Testis (tissue), 2 donors: ENCODE measurements at regions not wholly inside any gene's neighbourhood (a gene's known extent, or its start where the extent isn't known, plus 50 kb on each side); places are given as distances from the start of the nearest gene placed in this dataset.

Experiments
- POLR2A ChIP-seq: fragments of 450-650 bp; IDR thresholded peaks from one replicate; pipeline ENCODE4 v1.6.1; 2017; ENCODE audit warnings: antibody characterized with exemption, mild to moderate bottlenecking, moderate library complexity
- TF ChIP-seq, protein P1 (sequence below), 3 experiments: fragments of 450-650 bp in 2 of 3; fragments of 200-600 bp in 1 of 3; sonication (generic) in 1 of 3; IDR thresholded peaks; one replicate each; pipeline ENCODE4 v1.5.1; 2016 to 2019; ENCODE audit warnings: antibody characterized with exemption in 3 of 3, mild to moderate bottlenecking in 2 of 3, moderate library complexity in 1 of 3

DNA sequence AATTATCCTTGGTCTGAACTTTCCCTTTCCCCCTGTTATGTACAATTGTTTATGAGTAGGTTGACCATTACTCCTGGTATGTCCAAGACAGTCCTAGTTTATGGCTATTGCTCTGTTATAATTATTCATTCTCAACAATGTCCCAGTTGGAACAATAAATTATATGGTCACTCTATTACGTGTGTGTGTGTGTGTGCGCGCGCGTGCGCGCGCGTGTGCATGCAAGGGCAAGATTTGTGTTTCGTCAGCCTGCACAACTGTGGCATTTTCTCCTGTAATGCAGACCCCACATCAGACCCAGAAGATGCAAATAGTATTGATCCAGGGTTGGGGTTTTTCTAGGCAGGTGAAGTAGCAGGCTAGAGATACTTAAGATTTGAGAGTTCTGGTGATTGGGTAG, 88.4 kb downstream of the ESM1 start:
- TF ChIP-seq, protein P1, sequence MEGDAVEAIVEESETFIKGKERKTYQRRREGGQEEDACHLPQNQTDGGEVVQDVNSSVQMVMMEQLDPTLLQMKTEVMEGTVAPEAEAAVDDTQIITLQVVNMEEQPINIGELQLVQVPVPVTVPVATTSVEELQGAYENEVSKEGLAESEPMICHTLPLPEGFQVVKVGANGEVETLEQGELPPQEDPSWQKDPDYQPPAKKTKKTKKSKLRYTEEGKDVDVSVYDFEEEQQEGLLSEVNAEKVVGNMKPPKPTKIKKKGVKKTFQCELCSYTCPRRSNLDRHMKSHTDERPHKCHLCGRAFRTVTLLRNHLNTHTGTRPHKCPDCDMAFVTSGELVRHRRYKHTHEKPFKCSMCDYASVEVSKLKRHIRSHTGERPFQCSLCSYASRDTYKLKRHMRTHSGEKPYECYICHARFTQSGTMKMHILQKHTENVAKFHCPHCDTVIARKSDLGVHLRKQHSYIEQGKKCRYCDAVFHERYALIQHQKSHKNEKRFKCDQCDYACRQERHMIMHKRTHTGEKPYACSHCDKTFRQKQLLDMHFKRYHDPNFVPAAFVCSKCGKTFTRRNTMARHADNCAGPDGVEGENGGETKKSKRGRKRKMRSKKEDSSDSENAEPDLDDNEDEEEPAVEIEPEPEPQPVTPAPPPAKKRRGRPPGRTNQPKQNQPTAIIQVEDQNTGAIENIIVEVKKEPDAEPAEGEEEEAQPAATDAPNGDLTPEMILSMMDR (IDR thresholded peaks at IDR 0.05): no peak
- no peak for TF ChIP-seq POLR2A
